Neuronal stem cell (in vitro differentiated cells): ENCODE measurements at regions not wholly inside any gene's neighbourhood (a gene's known extent, or its start where the extent isn't known, plus 50 kb on each side); places are given as distances from the start of the nearest gene placed in this dataset.

ENCODE experiments used
- DNase-seq: peaks from one replicate; pipeline ENCODE4 v3.0.0-alpha.2; 2013; ENCODE audit warnings: low spot score
- H2AFZ ChIP-seq: one replicate; pipeline ENCODE4 v1.6.1; 2013; ENCODE audit warnings: mild to moderate bottlenecking, low read length, inconsistent platforms
- H2AK5ac ChIP-seq: 2 replicates; pipeline ENCODE4 v1.6.1; 2013; ENCODE audit warnings: low read depth, mild to moderate bottlenecking, inconsistent platforms, low read length, moderate library complexity, mixed read lengths
- H2BK120ac ChIP-seq: 2 replicates; pipeline ENCODE4 v1.6.1; 2013; ENCODE audit warnings: low read depth, mild to moderate bottlenecking, inconsistent platforms, low read length, moderate library complexity, mixed read lengths
- H2BK12ac ChIP-seq: one replicate; pipeline ENCODE4 v1.6.1; 2013; ENCODE audit warnings: low read length, inconsistent platforms
- H2BK15ac ChIP-seq: 2 replicates; pipeline ENCODE4 v1.6.1; 2013; ENCODE audit warnings: mild to moderate bottlenecking, low read length, inconsistent platforms, mixed read lengths
- H2BK5ac ChIP-seq: one replicate; pipeline ENCODE4 v1.6.1; 2013; ENCODE audit warnings: inconsistent platforms, mild to moderate bottlenecking, low read length, moderate library complexity
- H3K14ac ChIP-seq: one replicate; pipeline ENCODE4 v1.6.1; 2013; ENCODE audit warnings: low read length, inconsistent platforms
- H3K18ac ChIP-seq: 2 replicates; pipeline ENCODE4 v1.6.1; 2013; ENCODE audit warnings: low read length, inconsistent platforms
- H3K23ac ChIP-seq: 2 replicates; pipeline ENCODE4 v1.6.1; 2013; ENCODE audit warnings: low read depth, mild to moderate bottlenecking, mixed read lengths, low read length, inconsistent platforms; ENCODE audit not compliant: poor library complexity
- H3K27ac ChIP-seq: replicated peaks from 3 replicates; pipeline ENCODE4 v1.5.1; 2013; ENCODE audit warnings: low read length, inconsistent platforms
- H3K27me3 ChIP-seq, 3 experiments: 2 replicates each; pipeline ENCODE4 v1.6.1; 2013; ENCODE audit warnings: low read length in 3 of 3, mild to moderate bottlenecking in 2 of 3, inconsistent platforms in 1 of 3, low read depth in 1 of 3, mixed read lengths in 1 of 3, moderate library complexity in 1 of 3; ENCODE audit not compliant: control insufficient read depth in 3 of 3, insufficient read depth in 3 of 3
- H3K36me3 ChIP-seq, 2 donors: replicated peaks in 1 of 2; 2 replicates each; pipeline ENCODE4 v1.6.1; 2013; ENCODE audit warnings: low read length in 2 of 2; ENCODE audit not compliant: control insufficient read depth in 2 of 2, insufficient read depth in 2 of 2
- H3K4ac ChIP-seq: 2 replicates; pipeline ENCODE4 v1.6.1; 2013; ENCODE audit warnings: inconsistent platforms, mild to moderate bottlenecking, low read length, moderate library complexity
- H3K4me1 ChIP-seq, 2 donors: 1 replicate in 1 of 2; 2 replicates in 1 of 2; pipeline ENCODE4 v1.6.1; 2013; ENCODE audit warnings: low read length in 2 of 2, low read depth in 1 of 2; ENCODE audit not compliant: control insufficient read depth in 2 of 2, insufficient read depth in 1 of 2
- H3K4me2 ChIP-seq: one replicate; pipeline ENCODE4 v1.6.1; 2013; ENCODE audit warnings: mild to moderate bottlenecking, low read length, inconsistent platforms; ENCODE audit not compliant: insufficient read depth, poor library complexity, severe bottlenecking
- H3K4me3 ChIP-seq, 2 donors: 2 replicates each; pipeline ENCODE4 v1.5.1; 2013; ENCODE audit warnings: low read length in 2 of 2, mild to moderate bottlenecking in 2 of 2, inconsistent platforms in 1 of 2, moderate library complexity in 1 of 2
- H3K79me1 ChIP-seq: one replicate; pipeline ENCODE4 v1.6.1; 2013; ENCODE audit warnings: low read depth, mild to moderate bottlenecking, inconsistent platforms, low read length, moderate library complexity
- H3K9ac ChIP-seq: one replicate; pipeline ENCODE4 v1.6.1; 2013; ENCODE audit warnings: mild to moderate bottlenecking, low read depth, low read length, inconsistent platforms; ENCODE audit not compliant: poor library complexity
- H3K9me3 ChIP-seq, 2 donors: replicated peaks in 1 of 2; 2 replicates each; pipeline versions ENCODE3 to v1.6.1; 2013; ENCODE audit warnings: low read length in 2 of 2, mild to moderate bottlenecking in 2 of 2, inconsistent platforms in 1 of 2, low read depth in 1 of 2, mixed read lengths in 1 of 2, moderate library complexity in 1 of 2; ENCODE audit not compliant: control insufficient read depth in 2 of 2, insufficient read depth in 1 of 2
- H4K8ac ChIP-seq: one replicate; pipeline ENCODE4 v1.6.1; 2013; ENCODE audit warnings: low read depth, mild to moderate bottlenecking, inconsistent platforms, low read length, moderate library complexity
- H4K91ac ChIP-seq: one replicate; pipeline ENCODE4 v1.6.1; 2013; ENCODE audit warnings: low read length, low read depth, mild to moderate bottlenecking, inconsistent platforms; ENCODE audit not compliant: poor library complexity
- WGBS, 2 donors: extraction: QIAGEN DNeasy Blood & Tissue Kit; methylation state at CpG; one replicate each; pipeline ENCODE4 v1.1.7; 2013; ENCODE audit warnings: missing lambda C conversion rate in 2 of 2, mixed read lengths in 1 of 2; ENCODE audit not compliant: insufficient read length in 2 of 2, insufficient replicate concordance in 1 of 2; ENCODE audit errors: extremely low coverage in 2 of 2; 5-methylcytosine and 5-hydroxymethylcytosine counted together

DNA sequence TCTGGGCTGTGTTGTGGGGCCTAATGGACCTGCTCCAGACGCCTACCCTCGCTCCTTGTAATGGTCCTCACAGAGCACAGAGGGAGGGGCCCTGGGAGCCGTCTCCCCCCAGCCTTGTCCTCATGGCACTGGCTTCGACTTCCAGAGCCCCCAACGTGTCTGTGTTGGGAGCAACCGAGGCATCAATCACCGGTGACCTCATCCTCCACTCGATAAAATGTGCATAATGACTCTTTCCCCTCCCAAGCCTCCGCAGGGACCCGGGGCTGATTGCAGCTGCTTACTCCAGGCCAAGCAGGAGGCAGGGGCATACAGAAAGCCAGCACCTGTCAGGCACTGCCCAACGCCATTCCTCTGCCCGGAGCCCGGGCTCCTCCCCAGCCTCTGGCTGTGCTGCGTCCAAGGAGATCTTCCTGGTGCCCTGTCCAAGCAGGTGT, 271.7 kb downstream of the NDUFA10 start:
- Histone ChIP-seq H2BK120ac (peak overlapping the region; percentile 11), H3K14ac (no peak overlapping the region), H3K4me3 (no peak overlapping the region), H2AK5ac (peak overlapping the region; percentile 83), H3K23ac (peak overlapping the region; percentile 44), H2BK12ac (peak overlapping the region; percentile 26), H3K18ac (peak overlapping the region; percentile 27), H2BK15ac (no peak overlapping the region), H3K9ac (peak overlapping the region; percentile 25), H3K79me1 (no peaks in the 10 kb centered on the region), H3K9me3 (peaks cover 0 to 2% of the 10 kb centered on the region in 2 donors), H4K91ac (no peak overlapping the region), H3K4me1 (peaks cover 0 to 13% of the 10 kb centered on the region in 2 donors), H3K27ac (no peak overlapping the region), H3K4ac (no peak overlapping the region), H2AFZ (no peak overlapping the region), H2BK5ac (no peak overlapping the region), H3K4me2 (no peak overlapping the region), H4K8ac (no peak overlapping the region), H3K36me3 (no peaks in the 10 kb centered on the region), H3K27me3 (no peaks in the 10 kb centered on the region)
- DNase-seq = no peak
- WGBS, 2 donors = no CpG with 5 or more reads among the region's 14 CpGs

DNA sequence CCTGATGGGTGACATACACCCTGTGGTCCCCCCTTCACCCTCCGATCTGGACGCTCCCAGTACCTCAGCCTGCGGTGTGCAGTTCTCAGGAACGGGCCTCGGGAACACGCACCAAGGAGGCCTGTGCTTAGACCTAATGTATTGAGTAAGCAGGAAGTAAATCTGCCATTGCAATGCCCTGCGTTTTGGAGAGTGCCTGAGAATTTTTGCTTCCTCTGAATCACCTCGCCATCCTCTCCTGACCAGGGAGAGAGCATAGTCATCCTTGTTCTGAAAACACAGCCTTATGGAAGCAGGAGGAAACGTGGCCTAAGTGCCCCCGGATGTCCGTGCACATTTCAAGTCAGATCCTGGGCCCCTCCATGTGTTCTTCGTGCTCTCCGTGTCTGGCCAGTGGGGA, 272.2 kb downstream of the NDUFA10 start:
- Histone ChIP-seq H3K36me3 (no peaks in the 10 kb centered on the region), H3K18ac (peak overlapping the region; percentile 55), H3K27ac (no peak overlapping the region), H3K4ac (no peak overlapping the region), H2BK5ac (no peak overlapping the region), H2BK120ac (peak overlapping the region; percentile 11), H3K14ac (no peak overlapping the region), H3K4me1 (peaks cover 0 to 9% of the 10 kb centered on the region in 2 donors), H2AFZ (no peak overlapping the region), H3K4me3 (no peak overlapping the region), H3K79me1 (no peaks in the 10 kb centered on the region), H2BK12ac (peak overlapping the region; percentile 26), H2BK15ac (no peak overlapping the region), H3K9ac (peak overlapping the region; percentile 25), H4K91ac (no peak overlapping the region), H4K8ac (no peak overlapping the region), H3K27me3 (no peaks in the 10 kb centered on the region), H2AK5ac (peak overlapping the region; percentile 83), H3K23ac (peak overlapping the region; percentile 44), H3K9me3 (peaks cover 0 to 2% of the 10 kb centered on the region in 2 donors), H3K4me2 (no peak overlapping the region)
- no peak for DNase-seq
- WGBS, 2 donors = no CpG with 5 or more reads among the region's 13 CpGs

DNA sequence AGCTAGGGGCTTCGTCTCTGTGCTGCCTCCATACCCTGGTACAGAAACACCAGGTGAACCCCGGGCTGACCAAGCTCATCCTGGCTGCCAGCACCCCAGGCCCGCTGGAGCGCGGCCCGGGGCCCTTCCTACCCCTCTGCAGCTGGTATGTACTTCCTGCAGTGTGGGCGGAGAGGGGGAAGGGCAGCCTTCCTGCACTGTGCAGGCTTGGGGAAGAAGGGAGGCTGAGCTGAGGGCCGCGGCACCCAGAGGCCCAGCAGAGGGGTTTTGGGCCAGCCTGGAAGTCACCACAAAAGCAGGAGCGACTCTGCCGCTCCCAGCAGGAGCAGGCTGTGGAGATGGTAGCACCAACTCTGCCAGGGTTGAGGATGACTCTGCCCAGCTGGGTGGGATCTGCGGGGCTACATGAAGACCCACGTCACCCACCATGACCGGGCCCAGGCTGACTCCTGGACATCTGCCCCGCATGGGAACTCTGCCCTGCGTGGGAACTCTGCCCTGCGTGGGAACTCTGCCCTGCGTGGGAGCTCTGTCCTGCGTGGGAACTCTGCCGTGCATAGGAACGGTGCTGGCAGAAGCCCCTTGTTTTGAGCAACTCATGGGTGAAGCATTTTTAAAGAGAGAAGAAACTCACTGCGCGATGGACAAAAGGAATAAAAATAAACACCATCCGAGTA, 273.3 kb downstream of the NDUFA10 start:
- Histone ChIP-seq H3K9ac (no peak overlapping the region), H4K91ac (no peak overlapping the region), H3K4me2 (no peak overlapping the region), H3K9me3 (peaks cover 0 to 2% of the 10 kb centered on the region in 2 donors), H3K14ac (no peak overlapping the region), H3K4ac (no peak overlapping the region), H3K27me3 (peaks cover 0 to under 1% (median 0%) of the 10 kb centered on the region in 3 experiments), H4K8ac (peak overlapping the region; percentile 6), H2AK5ac (peak overlapping the region; percentile 90), H2BK120ac (no peak overlapping the region), H2AFZ (peak overlapping the region; percentile 45), H3K36me3 (no peaks in the 10 kb centered on the region), H3K4me1 (peaks cover 0 to 9% of the 10 kb centered on the region in 2 donors), H3K23ac (no peak overlapping the region), H2BK5ac (peak overlapping the region; percentile 44), H3K79me1 (no peaks in the 10 kb centered on the region), H2BK15ac (peak overlapping the region; percentile 91), H3K18ac (peak overlapping the region; percentile 89), H3K4me3 (no peak overlapping the region), H2BK12ac (peak overlapping the region; percentile 67), H3K27ac (no peak overlapping the region)
- no peak for DNase-seq
- WGBS, 2 donors = no CpG with 5 or more reads among the region's 24 CpGs

DNA sequence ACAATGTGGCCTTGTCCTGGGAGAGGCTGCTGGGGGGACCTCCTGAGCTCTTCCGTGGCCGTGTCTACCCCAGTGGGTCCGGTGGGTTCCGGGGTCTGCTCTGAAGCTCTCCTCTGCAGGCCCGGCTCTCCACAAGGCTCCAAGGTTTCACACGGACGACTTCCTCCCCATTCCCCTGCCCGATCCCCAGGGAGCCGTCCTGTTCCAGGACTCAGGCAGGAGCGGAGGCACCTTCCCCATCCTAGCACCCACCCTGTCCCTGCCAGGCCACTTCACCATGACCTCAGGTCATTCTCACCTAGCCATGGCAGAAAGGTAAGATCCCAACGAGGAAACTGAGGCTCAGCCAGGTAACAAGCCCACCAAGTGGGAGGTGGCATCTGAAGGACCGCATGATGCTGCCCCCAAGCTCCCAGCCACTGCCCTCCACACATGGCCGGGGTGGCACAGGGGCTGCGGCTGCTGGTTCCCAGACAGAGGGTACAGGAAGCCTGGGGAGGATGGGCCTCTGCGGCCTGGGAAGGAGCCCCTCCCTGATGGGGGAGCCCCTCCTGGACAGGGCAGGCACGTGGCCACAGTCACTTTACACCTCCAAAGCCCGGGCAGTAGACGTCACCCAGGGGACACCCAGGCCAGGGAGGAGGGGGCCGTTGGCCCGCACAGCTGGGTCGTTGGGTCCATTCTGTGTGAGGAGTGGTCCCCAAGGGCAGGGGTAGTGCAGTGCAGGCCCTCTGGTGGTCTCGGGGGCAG, 274.0 kb downstream of the NDUFA10 start:
- H2BK15ac ChIP-seq = peak overlapping the region; percentile 91
- H2AFZ ChIP-seq = peak overlapping the region; percentile 45
- peaks cover 0 to 8% (median 0%) of the 10 kb centered on the region in 3 experiments for H3K27me3 ChIP-seq
- H2BK12ac ChIP-seq = peak overlapping the region; percentile 67
- H3K23ac ChIP-seq = no peak overlapping the region
- no peak overlapping the region for H3K4me3 ChIP-seq
- H2BK120ac ChIP-seq = no peak overlapping the region
- H3K4ac ChIP-seq = no peak overlapping the region
- H3K27ac ChIP-seq = no peak overlapping the region
- no peak overlapping the region for H3K9ac ChIP-seq
- H2AK5ac ChIP-seq = peak overlapping the region; percentile 90
- H3K79me1 ChIP-seq = no peaks in the 10 kb centered on the region
- peak overlapping the region; percentile 44 for H2BK5ac ChIP-seq
- no peak overlapping the region for H3K4me2 ChIP-seq
- WGBS, 2 donors = no CpG with 5 or more reads among the region's 22 CpGs
- peaks cover 0 to 2% of the 10 kb centered on the region in 2 donors for H3K9me3 ChIP-seq
- no peak overlapping the region for H3K14ac ChIP-seq
- peak overlapping the region; percentile 89 for H3K18ac ChIP-seq
- H3K4me1 ChIP-seq = peaks cover 0 to 14% of the 10 kb centered on the region in 2 donors
- H4K91ac ChIP-seq = no peak overlapping the region
- no peaks in the 10 kb centered on the region for H3K36me3 ChIP-seq
- DNase-seq = no peak
- no peak overlapping the region for H4K8ac ChIP-seq
